ENCODE measurements at regions not wholly inside any gene's neighbourhood (a gene's known extent, or its start where the extent isn't known, plus 50 kb on each side); places are given as distances from the start of the nearest gene placed in this dataset.

GRCh38 chr2:18085593-18085992 lies 207.1 kb downstream of the KCNS3 start:
- no peak for TF ChIP-seq CTCF (optimal IDR thresholded peaks at IDR 0.05 in 1 of 3, IDR thresholded peaks at IDR 0.05 in 1 of 3, conservative IDR thresholded peaks at IDR 0.05 in 1 of 3; ENCODE audit: extremely low read depth in 1 of 3, insufficient read depth in 2 of 3, low read length in 3 of 3)
- no peak for TF ChIP-seq EZH2 (IDR thresholded peaks at IDR 0.05; ENCODE audit: low read length)

Data from keratinocyte (primary cell).